ENCODE measurements at regions not wholly inside any gene's neighbourhood (a gene's known extent, or its start where the extent isn't known, plus 50 kb on each side); places are given as distances from the start of the nearest gene placed in this dataset.

GRCh38 chr5:163766936-163767670 lies 261.7 kb downstream of the MAT2B start (continued):
- no peak for TF ChIP-seq ZBTB21 (CRISPR knock-in tag; IDR thresholded peaks at IDR 0.05; ENCODE audit: borderline replicate concordance)
- TF ChIP-seq IRF2 (CRISPR knock-in tag; IDR thresholded peaks at IDR 0.05; ENCODE audit: borderline replicate concordance, low read depth), result no peak
- TF ChIP-seq FOXP1 (CRISPR knock-in tag; IDR thresholded peaks at IDR 0.05; ENCODE audit: borderline replicate concordance), result no peak

- 0 out of 2 replicates have a peak, but pooled peaks cover 4% of the 10 kb centered on the region for H3K4me1 Mint-ChIP-seq
- DNase-seq (ENCODE audit: low spot score), result no peak
- ChIA-PET POLR2A (no interaction called here), CTCF (no interaction called here)
- no peaks in the 10 kb centered on the region for H3K27me3 Mint-ChIP-seq (ENCODE audit: low read depth)
- no peak overlapping the region for H3K4me3 Mint-ChIP-seq
- no peaks in the 10 kb centered on the region for H3K9me3 Mint-ChIP-seq
- H3K36me3 Mint-ChIP-seq, result no peaks in the 10 kb centered on the region
- TF ChIP-seq EMX1 (CRISPR knock-in tag; IDR thresholded peaks at IDR 0.05) (no peak), ZNF396 (CRISPR knock-in tag; IDR thresholded peaks at IDR 0.05; ENCODE audit: borderline replicate concordance) (no peak), ZNF138 (CRISPR knock-in tag; conservative IDR thresholded peaks at IDR 0.05) (no peak), ZNF219 (CRISPR knock-in tag; IDR thresholded peaks at IDR 0.05; ENCODE audit: borderline replicate concordance) (no peak), NR2C2 (CRISPR knock-in tag; IDR thresholded peaks at IDR 0.05) (no peak), CTCF (IDR thresholded peaks at IDR 0.05) (no peak), NR1H2 (CRISPR knock-in tag; IDR thresholded peaks at IDR 0.05) (no peak), ZBTB21 (CRISPR knock-in tag; IDR thresholded peaks at IDR 0.05; ENCODE audit: borderline replicate concordance) (no peak), ESRRA (CRISPR knock-in tag; IDR thresholded peaks at IDR 0.05; ENCODE audit: borderline replicate concordance) (no peak), ZNF425 (CRISPR knock-in tag; conservative IDR thresholded peaks at IDR 0.05) (no peak), RELA (CRISPR knock-in tag; IDR thresholded peaks at IDR 0.05; ENCODE audit: borderline replicate concordance) (no peak), USF1 (CRISPR knock-in tag; IDR thresholded peaks at IDR 0.05) (no peak), ZNF671 (CRISPR knock-in tag; IDR thresholded peaks at IDR 0.05) (no peak), ZSCAN18 (CRISPR knock-in tag; IDR thresholded peaks at IDR 0.05) (no peak), TEAD1 (CRISPR knock-in tag; IDR thresholded peaks at IDR 0.05) (no peak), IRF1 (CRISPR knock-in tag; IDR thresholded peaks at IDR 0.05) (no peak), ATF6 (CRISPR knock-in tag; IDR thresholded peaks at IDR 0.05) (no peak), E2F1 (CRISPR knock-in tag; IDR thresholded peaks at IDR 0.05) (no peak)
- no peak overlapping the region for H3K27ac Mint-ChIP-seq
- ATAC-seq, result no peak
These were observed 265.2 kb downstream of the MAT2B start for GRCh38 chr5:163770625-163771024.
